ENCODE measurements at regions not wholly inside any gene's neighbourhood (a gene's known extent, or its start where the extent isn't known, plus 50 kb on each side); places are given as distances from the start of the nearest gene placed in this dataset.

GRCh38 chr3:1501406-1502115 is 408.7 kb downstream of the CNTN6 start:
- no peaks in the 10 kb centered on the region for H3K36me3 ChIP-seq (ENCODE audit: control insufficient read depth in 2 of 2, extremely low read depth in 1 of 2, insufficient read depth in 2 of 2, low read length in 2 of 2)
- H3K4me3 ChIP-seq (replicated peaks in 1 of 3; ENCODE audit: insufficient read depth in 1 of 3, low read depth in 1 of 3, low read length in 3 of 3), result no peak overlapping the region
- H4K20me1 ChIP-seq (replicated peaks; ENCODE audit: control insufficient read depth, extremely low read depth, insufficient read depth, low read length), result no peaks in the 10 kb centered on the region
- H3K4me2 ChIP-seq (ENCODE audit: insufficient read depth, low read length), result no peak overlapping the region
- H3K9me1 ChIP-seq (replicated peaks; ENCODE audit: control insufficient read depth, extremely low read depth, insufficient read depth, low read length), result no peaks in the 10 kb centered on the region
- ChIA-PET CTCF (no interaction called here), POLR2A (no interaction called here)
- no peak overlapping the region for H2AFZ ChIP-seq (ENCODE audit: low read depth, low read length)
- intact Hi-C loops (cut with micrococcal nuclease) (no loop called here), dilution Hi-C loops (cut with MboI; ENCODE audit: extremely low pct_ligation_motif_present, low sequenced_read_pairs) (no loop called here)
- H3K79me2 ChIP-seq (ENCODE audit: control insufficient read depth, insufficient read depth, low read length), result no peaks in the 10 kb centered on the region
- H3K9ac ChIP-seq (replicated peaks; ENCODE audit: extremely low read depth, insufficient read depth, low read length), result no peak overlapping the region
- DNase-seq (ENCODE audit: low read depth, low spot score) (no peak), FAIRE-seq (no peak)
- H3K27ac ChIP-seq (ENCODE audit: insufficient read depth, low read depth, low read length), result no peak overlapping the region
- no peak for TF ChIP-seq POLR2AphosphoS5 (IDR thresholded peaks at IDR 0.05; ENCODE audit: insufficient read depth, low read depth, low read length)
- TF ChIP-seq MYC (IDR thresholded peaks at IDR 0.05; ENCODE audit: low read depth, low read length), result no peak
- no peak for TF ChIP-seq JUN (IDR thresholded peaks at IDR 0.05; ENCODE audit: borderline replicate concordance, insufficient read depth, insufficient read length, low read depth)
- no peak for TF ChIP-seq POLR2A (IDR thresholded peaks at IDR 0.05; ENCODE audit: low read depth, low read length)
- no peak for TF ChIP-seq FOS (IDR thresholded peaks at IDR 0.05; ENCODE audit: borderline replicate concordance, insufficient read depth, low read length)
- no peak for TF ChIP-seq MAX (IDR thresholded peaks at IDR 0.05; ENCODE audit: insufficient read depth, insufficient read length)
- no peak for TF ChIP-seq EZH2 (IDR thresholded peaks at IDR 0.05; ENCODE audit: borderline replicate concordance, low read depth, low read length, severe bottlenecking)
- TF ChIP-seq CTCF (IDR thresholded peaks at IDR 0.05; ENCODE audit: extremely low read depth in 1 of 2, insufficient read depth in 1 of 2, low read depth in 1 of 2, low read length in 2 of 2), result no peak
- TF ChIP-seq GATA2 (IDR thresholded peaks at IDR 0.05; ENCODE audit: insufficient read depth, insufficient read length, low read depth, low read length), result no peak
- H3K27me3 ChIP-seq (ENCODE audit: control insufficient read depth in 2 of 2, insufficient read depth in 2 of 2, low read length in 2 of 2), result no peaks in the 10 kb centered on the region
- H3K4me1 ChIP-seq (ENCODE audit: control insufficient read depth, extremely low read depth, insufficient read depth, low read length), result no peaks in the 10 kb centered on the region
- BruUV-seq (replicated peaks), result no TSS peak
- H3K9me3 ChIP-seq (replicated peaks; ENCODE audit: control insufficient read depth, insufficient read depth, low read length), result peaks cover 2% of the 10 kb centered on the region
